HG02642 (cell line): ENCODE measurements at regions not wholly inside any gene's neighbourhood (a gene's known extent, or its start where the extent isn't known, plus 50 kb on each side); places are given as distances from the start of the nearest gene placed in this dataset.

Experiments used
- ATAC-seq: cut with Tn5 transposase; IDR thresholded peaks from one replicate; pipeline ENCODE4 v1.9.1; 2021; ENCODE audit warnings: mild to moderate bottlenecking; ENCODE audit not compliant: unreplicated experiment, poor library complexity

DNA sequence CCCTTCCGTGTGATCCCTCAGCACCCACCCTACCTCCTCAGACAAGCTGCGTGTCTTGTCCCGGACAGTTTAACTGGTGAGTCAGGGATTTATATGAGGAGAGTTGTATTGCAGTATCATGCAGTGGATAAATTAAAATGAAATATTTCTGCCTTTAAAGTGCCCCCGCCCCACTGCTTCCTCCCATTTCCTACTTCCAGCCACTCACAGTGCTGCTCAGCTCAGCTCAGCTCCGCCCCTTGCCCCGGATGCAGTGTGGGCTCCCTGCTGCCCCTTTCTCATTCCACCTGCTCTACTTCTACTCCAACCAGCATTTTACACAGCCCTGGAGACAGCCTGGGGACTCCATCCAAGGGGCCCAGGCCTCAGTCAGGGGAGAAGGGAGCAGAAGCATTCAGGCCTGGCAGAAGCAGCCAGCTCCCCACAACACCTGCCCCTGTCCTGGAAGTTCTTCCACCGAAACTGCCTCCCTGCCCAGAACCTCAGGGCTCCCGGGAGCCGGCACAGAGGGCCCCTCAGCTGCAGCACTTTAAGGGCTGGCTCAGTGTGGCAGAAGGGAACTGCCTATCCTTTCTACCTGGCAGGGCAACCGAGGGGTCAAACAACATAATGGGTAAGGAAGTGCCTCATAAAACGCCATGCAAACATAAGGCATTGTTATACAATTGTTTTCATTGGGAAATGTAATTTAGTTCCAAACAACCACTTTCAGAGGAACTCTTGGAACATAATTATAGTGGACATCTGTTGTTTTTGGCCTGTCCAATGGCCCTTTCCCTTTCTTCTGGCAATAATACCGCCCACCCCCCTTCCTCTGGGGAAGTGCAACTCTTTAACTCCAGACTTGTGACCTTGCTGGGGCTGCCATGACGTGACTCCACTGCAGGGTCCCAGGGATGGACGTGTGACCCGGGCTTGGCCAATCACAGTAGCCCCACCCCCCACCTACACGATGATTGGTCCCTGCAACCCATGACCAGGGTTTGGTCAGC, 102.3 kb downstream of the LIPG start:
- ATAC-seq, result no peak

DNA sequence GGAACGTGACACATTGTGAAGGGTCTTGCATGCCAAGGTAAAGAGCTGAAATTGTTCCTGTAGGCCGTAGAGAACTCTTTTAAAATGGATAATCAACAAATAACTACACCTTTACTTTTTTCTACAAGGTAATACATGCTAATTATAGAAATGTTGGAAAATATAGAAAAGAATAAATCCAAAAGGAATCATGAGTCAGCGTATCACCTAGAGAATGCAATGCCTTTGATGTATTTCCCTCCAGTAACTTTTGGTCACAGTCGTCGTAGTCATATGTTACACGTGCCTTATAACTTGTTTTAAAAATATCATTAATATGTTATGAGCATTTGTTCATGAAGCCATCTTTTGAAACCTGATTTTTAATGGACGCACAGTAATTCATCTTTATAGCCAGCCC, 100.6 kb downstream of the LIPG start:
- ATAC-seq, result no peak

DNA sequence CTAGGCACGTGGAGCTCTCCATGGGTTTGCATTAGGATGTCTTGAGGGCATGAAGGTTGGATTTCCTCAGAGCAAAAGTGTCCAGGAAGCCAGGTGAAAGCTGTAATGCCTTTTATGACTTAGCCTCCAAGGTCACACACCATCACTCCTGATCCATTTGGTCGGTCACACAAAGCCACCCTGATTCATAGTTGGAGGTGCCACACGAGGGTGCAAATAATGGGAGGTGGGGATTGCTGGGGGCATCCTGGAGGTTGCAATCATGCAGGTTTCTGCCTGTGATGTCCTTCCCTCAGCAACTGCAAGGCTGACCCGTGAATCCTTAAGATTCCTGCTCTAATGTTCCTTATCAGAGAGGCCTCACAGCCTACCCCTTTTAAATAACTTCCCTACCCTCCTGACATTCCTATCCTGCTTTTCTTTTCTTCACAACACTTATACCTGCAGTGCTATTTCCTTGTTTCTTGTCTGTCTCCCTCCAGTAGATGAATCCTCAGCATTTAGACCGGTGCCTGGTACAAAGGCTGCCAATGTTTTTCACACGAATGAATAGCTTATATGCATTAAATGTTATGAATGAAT, 97.1 kb downstream of the LIPG start:
- ATAC-seq, result no peak

DNA sequence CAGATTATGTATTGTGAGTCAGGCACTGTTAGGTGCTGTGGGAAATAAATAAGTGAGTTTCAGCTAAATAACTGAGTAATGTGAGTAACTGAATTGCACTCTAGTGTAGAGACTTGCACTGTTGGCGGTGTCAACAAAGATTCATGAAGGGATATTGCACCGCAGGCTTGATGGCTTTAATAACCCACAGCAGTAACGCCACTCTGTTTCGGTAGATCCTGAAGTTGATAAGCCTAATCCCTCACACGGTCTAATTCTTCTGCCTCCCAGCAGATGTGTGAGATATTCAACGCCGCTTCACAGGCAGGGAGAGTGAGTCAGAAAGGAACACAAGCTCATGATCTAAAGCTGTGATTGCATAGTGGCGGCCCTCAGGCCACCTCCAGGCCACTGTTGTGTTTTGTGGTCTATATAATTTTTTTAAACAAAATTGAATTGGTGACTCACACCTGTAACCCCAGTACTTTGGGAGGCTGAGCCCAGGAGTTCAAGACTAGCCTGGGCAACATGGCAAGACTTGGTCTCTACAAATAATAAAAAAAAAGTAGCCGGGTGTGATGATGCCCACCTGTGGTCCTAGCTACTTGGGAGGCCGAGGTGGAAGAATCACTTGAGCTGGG, 94.3 kb downstream of the LIPG start:
- ATAC-seq, result no peak

DNA sequence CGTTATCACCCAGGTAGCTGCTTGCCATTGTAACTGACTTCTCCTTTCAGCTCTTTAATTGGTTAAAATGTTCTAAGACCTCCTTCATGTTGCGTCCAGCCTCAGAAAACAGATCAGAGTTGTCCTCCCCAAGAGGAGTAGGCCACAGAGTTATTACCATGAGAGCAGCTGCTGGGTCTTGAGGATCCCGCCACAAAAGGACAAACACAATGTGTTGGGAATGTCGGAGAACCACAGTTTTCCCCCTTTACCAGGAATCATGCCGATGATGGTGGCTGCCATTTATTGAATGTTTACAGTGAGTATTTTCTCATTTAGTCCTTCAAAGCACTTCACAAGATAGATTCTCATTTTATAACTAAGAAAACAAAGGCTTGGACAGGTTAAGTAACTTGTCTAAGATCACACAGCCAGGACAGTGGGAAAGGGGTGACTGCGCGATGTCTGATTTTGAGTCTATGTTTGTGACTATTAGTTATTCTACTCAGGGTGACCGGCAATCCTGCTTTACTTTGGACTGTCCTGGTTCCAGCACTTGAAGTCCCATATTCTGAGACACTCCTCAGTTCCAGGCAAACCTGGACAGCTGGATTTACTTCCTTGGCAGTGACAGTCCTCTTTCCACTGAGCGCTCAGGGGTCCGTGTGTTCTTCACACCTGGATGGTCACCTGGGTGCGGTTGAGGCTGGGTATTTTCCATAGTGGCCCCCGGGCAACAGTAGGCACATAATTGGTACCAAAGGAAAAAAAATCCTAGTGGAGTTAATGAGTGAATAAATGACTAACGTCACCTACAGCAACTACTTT, 93.6 kb downstream of the LIPG start:
- ATAC-seq, result no peak

DNA sequence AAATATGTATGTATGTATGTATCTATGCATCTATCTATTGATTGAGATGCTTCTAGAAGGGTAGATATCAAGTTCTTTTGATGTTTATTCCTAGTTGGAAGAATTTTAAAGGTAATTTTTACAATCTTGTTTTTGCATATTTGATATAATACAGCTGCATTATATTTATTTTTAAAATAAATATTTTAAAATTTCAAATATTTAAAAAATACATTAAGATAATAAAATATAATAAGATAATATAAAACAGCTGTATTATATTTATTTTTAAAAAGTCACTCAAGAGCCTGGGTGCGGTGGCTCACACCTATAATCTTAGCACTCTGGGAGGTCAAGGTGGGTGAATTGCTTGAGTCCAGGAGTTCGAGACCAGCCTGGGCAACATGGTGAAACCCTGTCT, 92.5 kb downstream of the LIPG start:
- no peak for ATAC-seq

DNA sequence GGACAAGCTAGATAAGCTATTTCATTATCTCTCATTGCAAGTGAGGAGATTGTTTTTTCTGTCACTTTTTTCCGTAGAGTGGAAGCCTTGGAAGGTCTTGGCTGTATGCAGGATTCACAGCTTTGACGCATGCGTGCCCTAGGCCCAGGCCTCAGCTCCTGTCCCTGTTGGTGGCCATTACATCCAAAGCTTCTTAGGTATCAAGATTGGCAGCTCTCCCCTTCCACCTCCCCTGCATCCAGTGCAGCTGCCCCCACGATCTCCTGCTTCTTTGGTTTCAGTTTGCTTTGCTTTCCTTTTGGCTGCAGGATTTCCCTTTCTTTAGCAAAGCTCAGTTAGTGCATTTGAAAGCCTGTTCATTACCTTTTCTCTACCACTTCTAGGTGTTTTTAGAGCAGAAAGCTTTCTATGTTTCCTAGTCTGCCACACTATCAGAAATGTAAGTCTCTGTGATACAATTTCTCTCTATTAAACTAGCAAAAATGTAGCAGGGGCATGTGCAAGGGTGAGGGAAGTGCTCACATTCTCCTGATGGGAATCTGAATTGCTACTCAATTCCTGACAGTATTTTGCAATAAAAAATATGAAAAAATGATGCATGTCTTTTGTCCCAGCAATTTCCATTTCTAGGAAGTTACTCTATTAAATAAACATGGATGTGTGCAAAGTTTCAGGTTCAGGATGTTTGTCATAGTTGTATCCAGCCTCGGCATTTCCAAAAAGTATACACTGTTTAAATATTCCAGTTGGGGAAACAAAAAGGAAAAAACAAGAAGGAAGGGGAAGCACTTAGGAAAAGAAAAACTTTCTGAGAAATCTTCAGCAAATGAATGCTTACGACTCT, 91.2 kb downstream of the LIPG start:
- no peak for ATAC-seq

DNA sequence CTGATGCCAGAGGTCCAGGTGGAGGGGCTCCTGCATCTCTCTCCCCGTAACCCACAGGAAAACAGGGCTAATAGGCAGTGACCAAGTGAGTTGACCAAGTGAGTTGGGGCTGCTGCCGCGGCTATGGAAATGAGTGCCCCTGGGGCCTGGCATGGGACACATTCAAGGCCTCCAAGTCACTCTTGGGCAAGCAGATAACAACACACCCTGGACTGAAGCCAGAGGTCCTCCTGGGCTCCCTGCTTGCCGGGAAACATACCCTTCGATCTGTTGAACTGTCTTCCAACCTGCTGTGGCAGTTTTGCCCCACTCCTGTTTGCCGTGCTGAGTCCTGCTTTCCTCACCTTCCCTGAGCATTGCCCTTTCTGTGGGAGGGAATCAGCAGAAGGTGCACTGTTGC, 89.2 kb downstream of the LIPG start:
- ATAC-seq, result no peak

DNA sequence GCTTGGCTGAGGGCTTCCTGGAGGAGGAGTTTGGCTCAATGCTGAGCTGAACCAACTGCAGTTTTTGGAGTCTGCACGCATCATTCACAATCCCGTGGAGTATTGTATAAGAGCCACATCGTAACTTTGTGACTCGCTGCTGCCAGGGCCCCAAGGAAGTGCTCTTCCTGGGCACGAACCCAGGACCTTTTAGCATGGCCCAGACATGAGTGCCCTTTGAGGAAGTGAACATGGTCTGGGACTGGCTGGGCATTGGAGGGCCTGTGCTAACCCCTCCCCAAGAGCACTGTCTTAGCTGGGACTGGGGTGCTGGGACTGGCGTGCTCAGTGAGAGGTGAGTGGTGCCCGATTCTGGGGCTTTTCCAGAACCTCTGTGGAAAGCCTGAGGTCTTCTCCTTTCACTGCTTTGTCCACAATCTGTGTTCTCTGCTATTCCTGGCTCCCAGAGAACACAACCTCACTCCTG, 88.6 kb downstream of the LIPG start:
- ATAC-seq, result no peak

DNA sequence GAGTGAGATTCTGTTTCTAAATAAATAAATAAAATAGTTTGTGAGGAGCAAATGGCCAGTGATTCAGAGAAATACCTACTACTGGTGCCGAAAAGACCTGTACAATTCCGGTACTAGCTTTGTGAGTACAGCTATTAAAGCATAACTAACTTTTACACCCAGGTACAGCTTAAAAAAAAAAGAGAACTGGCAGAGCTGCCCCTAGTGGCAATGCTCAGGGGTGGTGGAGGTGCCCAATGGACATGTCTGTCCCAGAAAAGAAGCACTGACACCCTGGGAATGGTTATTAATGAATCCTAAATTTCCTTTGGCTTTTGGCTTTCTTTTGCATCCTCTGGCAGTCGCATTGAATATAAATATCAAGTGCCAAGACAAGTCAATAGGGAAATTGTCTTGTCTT, 87.0 kb downstream of the LIPG start:
- no peak for ATAC-seq
